ENCODE measurements at regions not wholly inside any gene's neighbourhood (a gene's known extent, or its start where the extent isn't known, plus 50 kb on each side); places are given as distances from the start of the nearest gene placed in this dataset.

DNA sequence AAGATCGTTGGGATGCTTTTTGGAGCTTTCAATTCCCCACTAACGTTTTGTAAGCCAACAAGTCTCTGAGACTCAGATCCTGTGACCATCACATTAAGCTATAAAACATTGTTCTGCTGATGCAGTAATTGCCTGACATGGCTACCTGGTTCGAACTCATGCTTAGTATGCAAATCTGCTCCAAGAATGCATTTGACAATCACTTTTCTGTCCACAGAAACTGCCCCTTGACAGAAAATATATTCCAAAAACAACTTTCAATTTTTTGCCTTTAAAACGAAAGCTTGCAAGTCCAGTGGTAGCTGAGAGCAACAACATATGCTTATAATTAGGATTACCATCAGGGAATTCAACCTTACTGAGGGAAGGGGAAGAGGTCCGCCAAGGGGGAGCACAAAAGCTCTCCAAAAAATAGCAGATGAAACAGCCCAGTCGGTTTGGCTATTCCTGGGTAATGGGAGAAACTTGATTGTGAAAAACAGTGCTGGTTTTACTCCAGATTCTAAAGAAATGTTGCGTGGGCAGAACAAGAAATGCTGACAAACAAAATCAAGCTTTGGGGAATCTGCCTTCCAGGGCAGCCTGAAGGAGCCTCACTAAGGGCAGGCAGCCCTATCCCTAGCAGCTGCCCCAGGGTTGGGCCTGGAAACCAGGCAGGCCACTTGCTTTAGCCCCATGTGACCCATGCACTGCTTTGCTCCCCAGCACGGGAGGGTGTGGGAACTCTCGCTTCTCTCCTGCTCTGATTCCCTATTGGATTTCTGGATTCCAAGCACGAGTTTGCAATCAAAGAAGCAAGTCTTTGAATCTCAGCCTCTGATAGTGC, 160.7 kb upstream of the LDB2 start:
- TF ChIP-seq POLR2A (IDR thresholded peaks at IDR 0.05) = no peak
- TF ChIP-seq, protein P1, sequence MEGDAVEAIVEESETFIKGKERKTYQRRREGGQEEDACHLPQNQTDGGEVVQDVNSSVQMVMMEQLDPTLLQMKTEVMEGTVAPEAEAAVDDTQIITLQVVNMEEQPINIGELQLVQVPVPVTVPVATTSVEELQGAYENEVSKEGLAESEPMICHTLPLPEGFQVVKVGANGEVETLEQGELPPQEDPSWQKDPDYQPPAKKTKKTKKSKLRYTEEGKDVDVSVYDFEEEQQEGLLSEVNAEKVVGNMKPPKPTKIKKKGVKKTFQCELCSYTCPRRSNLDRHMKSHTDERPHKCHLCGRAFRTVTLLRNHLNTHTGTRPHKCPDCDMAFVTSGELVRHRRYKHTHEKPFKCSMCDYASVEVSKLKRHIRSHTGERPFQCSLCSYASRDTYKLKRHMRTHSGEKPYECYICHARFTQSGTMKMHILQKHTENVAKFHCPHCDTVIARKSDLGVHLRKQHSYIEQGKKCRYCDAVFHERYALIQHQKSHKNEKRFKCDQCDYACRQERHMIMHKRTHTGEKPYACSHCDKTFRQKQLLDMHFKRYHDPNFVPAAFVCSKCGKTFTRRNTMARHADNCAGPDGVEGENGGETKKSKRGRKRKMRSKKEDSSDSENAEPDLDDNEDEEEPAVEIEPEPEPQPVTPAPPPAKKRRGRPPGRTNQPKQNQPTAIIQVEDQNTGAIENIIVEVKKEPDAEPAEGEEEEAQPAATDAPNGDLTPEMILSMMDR (IDR thresholded peaks at IDR 0.05) = no peak

Measured in sigmoid colon (tissue), 3 donors.